Astrocyte (in vitro differentiated cells and primary cell): ENCODE measurements at regions not wholly inside any gene's neighbourhood (a gene's known extent, or its start where the extent isn't known, plus 50 kb on each side); places are given as distances from the start of the nearest gene placed in this dataset.

ENCODE experiments used
- EZH2 ChIP-seq: IDR thresholded peaks from 2 replicates; pipeline ENCODE4 v1.6.1; 2012; ENCODE audit warnings: mild to moderate bottlenecking, low read length, inconsistent platforms; ENCODE audit not compliant: insufficient read depth
- TF ChIP-seq, protein P1 (sequence below): IDR thresholded peaks from 2 replicates; pipeline ENCODE4 v1.5.1; 2011; ENCODE audit warnings: low read depth, mild to moderate bottlenecking, inconsistent platforms, low read length, moderate library complexity; ENCODE audit not compliant: insufficient read depth

DNA sequence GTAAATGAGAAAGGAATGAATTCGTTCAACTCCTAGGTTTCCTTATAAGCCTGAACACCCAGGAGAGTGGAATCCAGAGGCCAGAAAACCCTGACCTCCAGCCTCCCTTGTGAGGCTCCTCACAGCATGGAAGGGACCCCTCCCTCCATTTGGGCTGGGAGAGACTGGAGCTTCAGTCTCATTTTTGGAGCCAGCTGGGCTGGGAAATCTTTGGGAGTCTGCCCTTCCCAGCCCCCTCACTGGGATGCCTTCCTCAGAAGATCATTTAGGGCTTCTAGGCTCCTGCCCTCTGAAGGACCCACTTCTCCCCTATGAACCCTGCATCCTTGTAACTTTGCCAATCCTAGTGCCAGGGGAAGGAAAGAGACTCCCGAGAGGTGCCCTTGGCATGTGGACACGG is 346.1 kb downstream of the CYP26B1 start:
- TF ChIP-seq EZH2 = no peak
- TF ChIP-seq, protein P1, sequence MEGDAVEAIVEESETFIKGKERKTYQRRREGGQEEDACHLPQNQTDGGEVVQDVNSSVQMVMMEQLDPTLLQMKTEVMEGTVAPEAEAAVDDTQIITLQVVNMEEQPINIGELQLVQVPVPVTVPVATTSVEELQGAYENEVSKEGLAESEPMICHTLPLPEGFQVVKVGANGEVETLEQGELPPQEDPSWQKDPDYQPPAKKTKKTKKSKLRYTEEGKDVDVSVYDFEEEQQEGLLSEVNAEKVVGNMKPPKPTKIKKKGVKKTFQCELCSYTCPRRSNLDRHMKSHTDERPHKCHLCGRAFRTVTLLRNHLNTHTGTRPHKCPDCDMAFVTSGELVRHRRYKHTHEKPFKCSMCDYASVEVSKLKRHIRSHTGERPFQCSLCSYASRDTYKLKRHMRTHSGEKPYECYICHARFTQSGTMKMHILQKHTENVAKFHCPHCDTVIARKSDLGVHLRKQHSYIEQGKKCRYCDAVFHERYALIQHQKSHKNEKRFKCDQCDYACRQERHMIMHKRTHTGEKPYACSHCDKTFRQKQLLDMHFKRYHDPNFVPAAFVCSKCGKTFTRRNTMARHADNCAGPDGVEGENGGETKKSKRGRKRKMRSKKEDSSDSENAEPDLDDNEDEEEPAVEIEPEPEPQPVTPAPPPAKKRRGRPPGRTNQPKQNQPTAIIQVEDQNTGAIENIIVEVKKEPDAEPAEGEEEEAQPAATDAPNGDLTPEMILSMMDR = no peak
